ENCODE measurements at regions not wholly inside any gene's neighbourhood (a gene's known extent, or its start where the extent isn't known, plus 50 kb on each side); places are given as distances from the start of the nearest gene placed in this dataset.

DNA sequence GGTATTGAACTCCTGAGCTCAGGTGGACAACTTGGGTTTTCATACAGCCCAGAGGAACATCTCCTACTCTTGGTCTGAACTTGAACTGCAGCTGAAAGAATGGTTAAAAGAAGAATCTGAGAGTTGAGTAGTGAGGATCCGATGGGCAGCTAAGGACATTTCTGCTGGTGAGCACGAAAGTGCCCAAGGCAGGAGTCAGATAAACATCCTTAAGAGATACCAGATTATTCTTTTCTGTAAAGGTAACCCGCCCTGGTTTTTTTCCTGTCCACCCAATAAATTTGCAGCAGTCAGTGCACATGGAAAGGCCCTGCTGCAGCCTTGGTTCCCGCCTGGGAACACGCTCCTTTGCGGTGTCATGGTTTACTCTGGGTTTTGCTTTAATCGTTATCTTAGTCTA, 78.4 kb upstream of the ARHGEF7 start:
- Histone ChIP-seq H2AK5ac (ENCODE audit: low read depth, low read length) (no peak overlapping the region), H3K79me2 (ENCODE audit: control insufficient read depth in 1 of 2, insufficient read depth in 2 of 2, low read length in 2 of 2) (no peaks in the 10 kb centered on the region), H3K56ac (replicated peaks; ENCODE audit: insufficient read length, low read depth, low read length) (no peak overlapping the region), H4K91ac (replicated peaks; ENCODE audit: insufficient read length, low read length) (no peak overlapping the region), H3K4ac (replicated peaks; ENCODE audit: insufficient read length, low read depth, low read length) (no peak overlapping the region), H2BK20ac (ENCODE audit: low read length) (no peak overlapping the region), H3K79me1 (ENCODE audit: low read depth, low read length) (no peaks in the 10 kb centered on the region), H3K9me3 (ENCODE audit: insufficient read depth in 2 of 2, low read depth in 1 of 2, low read length in 1 of 2) (no peaks in the 10 kb centered on the region), H3K4me1 (replicated peaks in 1 of 4; ENCODE audit: control insufficient read depth in 3 of 4, insufficient read depth in 4 of 4, low read length in 3 of 4) (no peaks in the 10 kb centered on the region), H3K18ac (ENCODE audit: extremely low read depth, low read length) (no peak overlapping the region), H3K27me3 (replicated peaks in 1 of 4; ENCODE audit: control insufficient read depth in 3 of 4, extremely low read depth in 1 of 4, insufficient read depth in 3 of 4, low read length in 3 of 4) (no peaks in the 10 kb centered on the region), H2BK15ac (ENCODE audit: low read length) (no peak overlapping the region), H4K20me1 (replicated peaks in 1 of 2; ENCODE audit: control insufficient read depth in 1 of 2, insufficient read depth in 2 of 2, low read length in 2 of 2) (no peaks in the 10 kb centered on the region), H4K5ac (ENCODE audit: insufficient read length, low read depth, low read length) (no peak overlapping the region), H2BK12ac (ENCODE audit: low read depth, low read length) (no peak overlapping the region), H3K27ac (ENCODE audit: low read depth, low read length) (no peak overlapping the region), H3K4me3 (ENCODE audit: extremely low read depth in 1 of 4, insufficient read depth in 2 of 4, low read depth in 3 of 4, low read length in 4 of 4) (no peak overlapping the region), H3K23me2 (ENCODE audit: low read depth, low read length) (no peaks in the 10 kb centered on the region), H2AFZ (ENCODE audit: low read length) (no peak overlapping the region), H2BK120ac (replicated peaks; ENCODE audit: low read depth, low read length) (no peak overlapping the region), H3K23ac (ENCODE audit: insufficient read length) (no peak overlapping the region), H4K8ac (ENCODE audit: extremely low read depth, insufficient read depth, low read length) (no peak overlapping the region), H2BK5ac (ENCODE audit: low read depth, low read length) (no peak overlapping the region), H3K14ac (ENCODE audit: insufficient read length) (no peak overlapping the region), H3K4me2 (ENCODE audit: insufficient read depth in 1 of 2, low read depth in 2 of 2, low read length in 2 of 2) (no peak overlapping the region), H3K9ac (replicated peaks in 1 of 4; ENCODE audit: extremely low read depth in 1 of 4, low read depth in 3 of 4, low read length in 3 of 4) (no peak overlapping the region), H3K36me3 (ENCODE audit: control insufficient read depth in 2 of 4, insufficient read depth in 4 of 4, low read length in 3 of 4) (no peaks in the 10 kb centered on the region)
- POLR2A ChIA-PET (ENCODE audit: partially characterized antibody): no interaction called here
- CTCF ChIA-PET (ENCODE audit: partially characterized antibody): interaction anchor here (0.6 to 2.0 kb wide), 4 partner anchors 20 to 483 kb away, joined by 3 to 6 read pairs (median 4); no protein-coding TSS in a partner anchor
- 91% methylated on average over 7 of the region's 7 CpGs; no CpG with 5 or more reads in 1 of the 2 experiments for WGBS, 2 experiments (ENCODE audit: extremely low coverage in 1 of 2, insufficient coverage in 1 of 2, insufficient read length in 1 of 2, insufficient replicate concordance in 2 of 2, low coverage in 1 of 2, low lambda C conversion rate in 2 of 2, missing lambda C conversion rate in 1 of 2)
- FAIRE-seq (no peak), DNase-seq (ENCODE audit: low read depth in 1 of 2, low spot score in 2 of 2) (no peak)
- TF ChIP-seq POLR2AphosphoS5 (IDR thresholded peaks at IDR 0.05; ENCODE audit: low read depth, low read length) (no peak), GTF2F1 (IDR thresholded peaks at IDR 0.05; ENCODE audit: borderline replicate concordance, low read depth, low read length) (no peak), NRF1 (IDR thresholded peaks at IDR 0.05; ENCODE audit: low read depth, low read length) (no peak), BCL11A (IDR thresholded peaks at IDR 0.05; ENCODE audit: low read depth in 2 of 2, low read length in 2 of 2) (no peak), TEAD4 (IDR thresholded peaks at IDR 0.05; ENCODE audit: low read depth, low read length) (no peak), CBX8 (IDR thresholded peaks at IDR 0.05; ENCODE audit: borderline replicate concordance, low read depth, low read length) (no peak), POU5F1 (IDR thresholded peaks at IDR 0.05; ENCODE audit: low read depth, low read length) (no peak), ASH2L (IDR thresholded peaks at IDR 0.05; ENCODE audit: low read length) (no peak), TCF12 (IDR thresholded peaks at IDR 0.05; ENCODE audit: low read depth, low read length) (no peak), TAF1 (IDR thresholded peaks at IDR 0.05; ENCODE audit: low read depth, low read length) (no peak), SP2 (IDR thresholded peaks at IDR 0.05; ENCODE audit: low read length) (no peak), CHD2 (IDR thresholded peaks at IDR 0.05; ENCODE audit: low read length) (no peak), CEBPB (IDR thresholded peaks at IDR 0.05; ENCODE audit: low read depth, low read length) (no peak)

Measured in H1 (cell line).